CD4-positive, alpha-beta T cell (primary cell): ENCODE measurements at regions not wholly inside any gene's neighbourhood (a gene's known extent, or its start where the extent isn't known, plus 50 kb on each side); places are given as distances from the start of the nearest gene placed in this dataset.

ENCODE experiments used
- ATAC-seq: fragments of 200-7000 bp; cut with Tn5 transposase; one replicate; pipeline ENCODE4 v1.10.0; 2022; ENCODE audit warnings: mild to moderate bottlenecking; ENCODE audit not compliant: poor library complexity
- CTCF ChIA-PET: fragments of 350-600 bp; sonication (Branson Sonifier 250); formaldehyde crosslinking; loops from one replicate; lab custom pipeline; 2021; ENCODE audit warnings: antibody characterized with exemption, inconsistent platforms; lab: Charles Lee
- POLR2A ChIA-PET: fragments of 350-600 bp; sonication (Branson Sonifier 250); formaldehyde crosslinking; loops from one replicate; lab custom pipeline; 2021; ENCODE audit warnings: antibody characterized with exemption, inconsistent platforms; lab: Charles Lee
- DNase-seq, 14 experiments: peaks; one replicate each; pipeline ENCODE4 v3.0.0-alpha.2; 2013 to 2020; ENCODE audit warnings: mixed read lengths in 2 of 14
- H3K27ac ChIP-seq, 2 donors: one replicate each; pipeline versions ENCODE4 v1.5.1 to v1.7.0; 2013; ENCODE audit warnings: low read length in 2 of 2, low read depth in 1 of 2, mild to moderate bottlenecking in 1 of 2
- H3K27me3 ChIP-seq, 2 experiments: 1 replicate in 1 of 2; 2 replicates in 1 of 2; pipeline versions ENCODE4 v1.6.1 to v1.7.0; 2013; ENCODE audit warnings: low read length in 2 of 2, control low read depth in 1 of 2, mild to moderate bottlenecking in 1 of 2, moderate library complexity in 1 of 2; ENCODE audit not compliant: insufficient read depth in 2 of 2, control insufficient read depth in 1 of 2
- H3K36me3 ChIP-seq: one replicate; pipeline ENCODE4 v1.6.1; 2013; ENCODE audit warnings: low read length, control low read depth; ENCODE audit not compliant: insufficient read depth
- H3K4me1 ChIP-seq: one replicate; pipeline ENCODE4 v1.6.1; 2013; ENCODE audit warnings: low read length, control low read depth; ENCODE audit not compliant: insufficient read depth
- H3K4me3 ChIP-seq: one replicate; pipeline ENCODE4 v1.5.1; 2013; ENCODE audit warnings: mild to moderate bottlenecking, low read length, moderate library complexity
- H3K9me3 ChIP-seq, 2 experiments: 1 replicate in 1 of 2; 2 replicates in 1 of 2; pipeline versions ENCODE4 v1.6.1 to v1.7.0; 2013; ENCODE audit warnings: low read length in 2 of 2, mild to moderate bottlenecking in 2 of 2, control low read depth in 1 of 2, moderate library complexity in 1 of 2; ENCODE audit not compliant: control insufficient read depth in 1 of 2, insufficient read depth in 1 of 2
- H3K27ac Mint-ChIP-seq: one replicate; pipeline ENCODE4 v1.8.0; 2020; ENCODE audit warnings: mixed read lengths
- H3K27me3 Mint-ChIP-seq: one replicate; pipeline ENCODE4 v1.8.0; 2021; ENCODE audit warnings: mixed read lengths
- H3K36me3 Mint-ChIP-seq: one replicate; pipeline ENCODE4 v1.8.0; 2021; ENCODE audit warnings: low read depth, mixed read lengths
- H3K4me1 Mint-ChIP-seq: one replicate; pipeline ENCODE4 v1.8.0; 2021; ENCODE audit warnings: low read depth, mixed read lengths
- H3K4me3 Mint-ChIP-seq: one replicate; pipeline ENCODE4 v1.8.0; 2020; ENCODE audit warnings: mild to moderate bottlenecking, mixed read lengths
- H3K9me3 Mint-ChIP-seq: one replicate; pipeline ENCODE4 v1.8.0; 2020; ENCODE audit warnings: mixed read lengths
- CTCF ChIP-seq: fragments of 200-600 bp; IDR thresholded peaks from one replicate; pipeline ENCODE4 v1.8.0; 2022; ENCODE audit warnings: antibody characterized with exemption, mild to moderate bottlenecking
- intact Hi-C, 2 experiments: fragments of 100-400 bp; cut with DNase I in 1 of 2; cut with micrococcal nuclease in 1 of 2; formaldehyde crosslinking; loops; one replicate each; pipeline versions ENCODE4 v1.15.1 to v1.9.0; 2023 to 2025; cut with DNase I, micrococcal nuclease

GRCh38 chr3:3333571-3333970 lies 154.1 kb upstream of the CRBN start:
- no peak for TF ChIP-seq CTCF
- Histone ChIP-seq H3K9me3 (no peaks in the 10 kb centered on the region), H3K4me1 (no peaks in the 10 kb centered on the region), H3K27ac (no peak overlapping the region), H3K27me3 (no peaks in the 10 kb centered on the region), H3K36me3 (no peaks in the 10 kb centered on the region), H3K4me3 (no peak overlapping the region)
- POLR2A ChIA-PET, result no interaction called here
- no peaks in the 10 kb centered on the region for H3K4me1 Mint-ChIP-seq
- H3K27me3 Mint-ChIP-seq, result peaks cover 6% of the 10 kb centered on the region
- intact Hi-C loops, result no loop called here
- no peak overlapping the region for H3K27ac Mint-ChIP-seq
- CTCF ChIA-PET, result no interaction called here
- no peaks in the 10 kb centered on the region for H3K36me3 Mint-ChIP-seq
- no peak for ATAC-seq
- no peaks in the 10 kb centered on the region for H3K9me3 Mint-ChIP-seq
- H3K4me3 Mint-ChIP-seq, result no peak overlapping the region
- DNase-seq, result no peak

GRCh38 chr3:3316521-3316920 lies 137.0 kb upstream of the CRBN start:
- POLR2A ChIA-PET, result no interaction called here
- H3K4me3 ChIP-seq, result no peak overlapping the region
- TF ChIP-seq CTCF, result no peak
- no peaks in the 10 kb centered on the region for H3K4me1 ChIP-seq
- peaks cover 0 to 8% of the 10 kb centered on the region in 2 experiments for H3K9me3 ChIP-seq
- intact Hi-C loops, result no loop called here
- ATAC-seq, result no peak
- no peak overlapping the region for H3K27ac ChIP-seq
- CTCF ChIA-PET, result no interaction called here
- Mint-ChIP-seq H3K36me3 (no peaks in the 10 kb centered on the region), H3K4me1 (no peaks in the 10 kb centered on the region), H3K27me3 (no peaks in the 10 kb centered on the region), H3K4me3 (no peak overlapping the region), H3K27ac (no peak overlapping the region), H3K9me3 (no peaks in the 10 kb centered on the region)
- no peaks in the 10 kb centered on the region for H3K36me3 ChIP-seq
- no peaks in the 10 kb centered on the region for H3K27me3 ChIP-seq
- DNase-seq, result no peak

- H3K4me3 ChIP-seq, result no peak overlapping the region
- ChIA-PET POLR2A (no interaction called here), CTCF (no interaction called here)
- Mint-ChIP-seq H3K36me3 (no peaks in the 10 kb centered on the region), H3K27ac (no peak overlapping the region), H3K27me3 (no peaks in the 10 kb centered on the region), H3K9me3 (no peaks in the 10 kb centered on the region), H3K4me1 (no peaks in the 10 kb centered on the region), H3K4me3 (no peak overlapping the region)
- no peaks in the 10 kb centered on the region for H3K4me1 ChIP-seq
- intact Hi-C loops, result no loop called here
- TF ChIP-seq CTCF, result no peak
- no peaks in the 10 kb centered on the region for H3K27me3 ChIP-seq
- H3K36me3 ChIP-seq, result no peaks in the 10 kb centered on the region
- H3K27ac ChIP-seq, result no peak overlapping the region
- no peak for ATAC-seq
- DNase-seq, result no peak
- peaks cover 0 to 8% of the 10 kb centered on the region in 2 experiments for H3K9me3 ChIP-seq
These were observed 136.4 kb upstream of the CRBN start for GRCh38 chr3:3315846-3316245.
